ES-I3 (cell line): ENCODE measurements at regions not wholly inside any gene's neighbourhood (a gene's known extent, or its start where the extent isn't known, plus 50 kb on each side); places are given as distances from the start of the nearest gene placed in this dataset.

Experiments used
- H3K36me3 ChIP-seq: 2 replicates; pipeline ENCODE4 v1.6.1; 2013; ENCODE audit warnings: mild to moderate bottlenecking, low read length, control low read depth, moderate library complexity; ENCODE audit not compliant: insufficient read depth
- H3K4me1 ChIP-seq: 2 replicates; pipeline ENCODE4 v1.6.1; 2013; ENCODE audit warnings: mild to moderate bottlenecking, control low read depth, low read length; ENCODE audit not compliant: insufficient read depth
- H3K9ac ChIP-seq: 2 replicates; pipeline ENCODE4 v1.6.1; 2013; ENCODE audit warnings: low read depth, mild to moderate bottlenecking, low read length, moderate library complexity
- H3K9me3 ChIP-seq: 2 replicates; pipeline ENCODE4 v1.6.1; 2013; ENCODE audit warnings: mild to moderate bottlenecking, low read length, moderate library complexity; ENCODE audit not compliant: control insufficient read depth, insufficient read depth

GRCh38 chr1:25145775-25146393, 86.4 kb downstream of the SYF2 start:
- Histone ChIP-seq H3K36me3 (no peaks in the 10 kb centered on the region), H3K9ac (no peak overlapping the region), H3K9me3 (no peaks in the 10 kb centered on the region), H3K4me1 (peaks cover 2% of the 10 kb centered on the region; the same call in 1 of the 2 replicates)

GRCh38 chr1:25140073-25140797, 92.1 kb downstream of the SYF2 start:
- H3K9ac ChIP-seq: no peak overlapping the region
- H3K9me3 ChIP-seq: no peaks in the 10 kb centered on the region
- H3K36me3 ChIP-seq: no peaks in the 10 kb centered on the region
- peaks cover 16% of the 10 kb centered on the region; the same call in 1 of the 2 replicates for H3K4me1 ChIP-seq

- Histone ChIP-seq H3K36me3 (no peaks in the 10 kb centered on the region), H3K9me3 (no peaks in the 10 kb centered on the region), H3K9ac (no peak overlapping the region), H3K4me1 (peaks cover 17% of the 10 kb centered on the region; the same call in 1 of the 2 replicates)
Observed at GRCh38 chr1:25137521-25138395, 94.5 kb downstream of the SYF2 start.

GRCh38 chr1:25137106-25137505, 95.2 kb downstream of the SYF2 start:
- peaks cover 17% of the 10 kb centered on the region; the same call in 1 of the 2 replicates for H3K4me1 ChIP-seq
- no peak overlapping the region for H3K9ac ChIP-seq
- no peaks in the 10 kb centered on the region for H3K9me3 ChIP-seq
- no peaks in the 10 kb centered on the region for H3K36me3 ChIP-seq

GRCh38 chr1:25135909-25136308, 96.4 kb downstream of the SYF2 start:
- Histone ChIP-seq H3K36me3 (no peaks in the 10 kb centered on the region), H3K4me1 (peaks cover 17% of the 10 kb centered on the region; the same call in 1 of the 2 replicates), H3K9ac (no peak overlapping the region), H3K9me3 (no peaks in the 10 kb centered on the region)

- Histone ChIP-seq H3K9me3 (no peaks in the 10 kb centered on the region), H3K4me1 (peaks cover 9% of the 10 kb centered on the region; the same call in 1 of the 2 replicates), H3K36me3 (no peaks in the 10 kb centered on the region), H3K9ac (no peak overlapping the region)
Observed at GRCh38 chr1:25134801-25135461, 97.4 kb downstream of the SYF2 start.

GRCh38 chr1:25134307-25134706, 98.0 kb downstream of the SYF2 start:
- Histone ChIP-seq H3K4me1 (peaks cover 7% of the 10 kb centered on the region; the same call in 1 of the 2 replicates), H3K9me3 (no peaks in the 10 kb centered on the region), H3K9ac (no peak overlapping the region)

GRCh38 chr1:25131794-25132193, 100.5 kb downstream of the SYF2 start:
- H3K36me3 ChIP-seq: no peaks in the 10 kb centered on the region
- no peak overlapping the region for H3K9ac ChIP-seq
- H3K9me3 ChIP-seq: no peaks in the 10 kb centered on the region
- peaks cover 7% of the 10 kb centered on the region; the same call in 1 of the 2 replicates for H3K4me1 ChIP-seq

More at GRCh38 chr1:25134307-25134706, 98.0 kb downstream of the SYF2 start:
- no peaks in the 10 kb centered on the region for H3K36me3 ChIP-seq

- Histone ChIP-seq H3K4me1 (peaks cover 7% of the 10 kb centered on the region; the same call in 1 of the 2 replicates), H3K9me3 (no peaks in the 10 kb centered on the region), H3K36me3 (no peaks in the 10 kb centered on the region), H3K9ac (no peak overlapping the region)
Observed at GRCh38 chr1:25130895-25131294, 101.4 kb downstream of the SYF2 start.

- no peaks in the 10 kb centered on the region for H3K9me3 ChIP-seq
- no peaks in the 10 kb centered on the region for H3K4me1 ChIP-seq
- H3K36me3 ChIP-seq: no peaks in the 10 kb centered on the region
- H3K9ac ChIP-seq: no peak overlapping the region
Observed at GRCh38 chr1:25129380-25129779, 102.9 kb downstream of the SYF2 start.

GRCh38 chr1:25128121-25128621, 104.1 kb downstream of the SYF2 start:
- no peak overlapping the region for H3K9ac ChIP-seq
- H3K9me3 ChIP-seq: no peaks in the 10 kb centered on the region
- no peaks in the 10 kb centered on the region for H3K36me3 ChIP-seq
- H3K4me1 ChIP-seq: no peaks in the 10 kb centered on the region

- Histone ChIP-seq H3K9me3 (no peaks in the 10 kb centered on the region), H3K9ac (no peak overlapping the region), H3K4me1 (no peaks in the 10 kb centered on the region), H3K36me3 (no peaks in the 10 kb centered on the region)
Observed at GRCh38 chr1:25126562-25126961, 105.7 kb downstream of the SYF2 start.

- Histone ChIP-seq H3K9me3 (no peaks in the 10 kb centered on the region), H3K36me3 (no peaks in the 10 kb centered on the region), H3K9ac (no peak overlapping the region), H3K4me1 (no peaks in the 10 kb centered on the region)
Observed at GRCh38 chr1:25123551-25123950, 108.8 kb downstream of the SYF2 start.

GRCh38 chr1:25122747-25123146, 109.6 kb downstream of the SYF2 start:
- Histone ChIP-seq H3K36me3 (no peaks in the 10 kb centered on the region), H3K9ac (no peak overlapping the region), H3K4me1 (no peaks in the 10 kb centered on the region), H3K9me3 (no peaks in the 10 kb centered on the region)
